Suprapubic skin (tissue), 4 donors: ENCODE measurements at regions not wholly inside any gene's neighbourhood (a gene's known extent, or its start where the extent isn't known, plus 50 kb on each side); places are given as distances from the start of the nearest gene placed in this dataset.

ENCODE experiments used
- DNase-seq, 2 donors: peaks; one replicate each; pipeline ENCODE4 v3.0.0-alpha.2; 2019; ENCODE audit warnings: low spot score in 2 of 2
- H3K27ac ChIP-seq: fragments of 200-600 bp; sonication (generic); one replicate; pipeline ENCODE4 v1.5.1; 2019
- H3K27me3 ChIP-seq: fragments of 200-600 bp; sonication (generic); one replicate; pipeline ENCODE4 v1.5.1; 2019
- H3K36me3 ChIP-seq: fragments of 200-600 bp; sonication (generic); one replicate; pipeline ENCODE4 v1.5.1; 2019
- H3K4me1 ChIP-seq: fragments of 200-600 bp; sonication (generic); one replicate; pipeline ENCODE4 v1.5.1; 2019
- H3K4me3 ChIP-seq: fragments of 200-600 bp; sonication (generic); one replicate; pipeline ENCODE4 v1.5.1; 2019; ENCODE audit warnings: mild to moderate bottlenecking
- H3K9me3 ChIP-seq: fragments of 200-600 bp; sonication (generic); one replicate; pipeline ENCODE4 v1.5.1; 2019
- EP300 ChIP-seq: sonication (generic); formaldehyde crosslinking; IDR thresholded peaks from one replicate; pipeline ENCODE4 v1.6.1; 2017; ENCODE audit warnings: antibody characterized with exemption
- POLR2A ChIP-seq, 2 donors: fragments of 450-650 bp; IDR thresholded peaks; one replicate each; pipeline ENCODE4 v1.6.1; 2017; ENCODE audit warnings: antibody characterized with exemption in 2 of 2, mild to moderate bottlenecking in 2 of 2, moderate library complexity in 2 of 2
- POLR2AphosphoS5 ChIP-seq, 3 donors: sonication (generic); formaldehyde crosslinking; IDR thresholded peaks; one replicate each; pipeline ENCODE4 v1.6.1; 2017; ENCODE audit warnings: antibody characterized with exemption in 3 of 3
- WGBS: methylation state at CpG from one replicate; pipeline ENCODE4 v1.1.5; 2018; 5-methylcytosine and 5-hydroxymethylcytosine counted together
- TF ChIP-seq, protein P1 (sequence below), 2 donors: fragments of 200-600 bp in 1 of 2; fragments of 450-650 bp in 1 of 2; sonication (generic) in 1 of 2; IDR thresholded peaks; one replicate each; pipeline ENCODE4 v1.5.1; 2016 to 2019; ENCODE audit warnings: antibody characterized with exemption in 2 of 2, mild to moderate bottlenecking in 1 of 2, moderate library complexity in 1 of 2

DNA sequence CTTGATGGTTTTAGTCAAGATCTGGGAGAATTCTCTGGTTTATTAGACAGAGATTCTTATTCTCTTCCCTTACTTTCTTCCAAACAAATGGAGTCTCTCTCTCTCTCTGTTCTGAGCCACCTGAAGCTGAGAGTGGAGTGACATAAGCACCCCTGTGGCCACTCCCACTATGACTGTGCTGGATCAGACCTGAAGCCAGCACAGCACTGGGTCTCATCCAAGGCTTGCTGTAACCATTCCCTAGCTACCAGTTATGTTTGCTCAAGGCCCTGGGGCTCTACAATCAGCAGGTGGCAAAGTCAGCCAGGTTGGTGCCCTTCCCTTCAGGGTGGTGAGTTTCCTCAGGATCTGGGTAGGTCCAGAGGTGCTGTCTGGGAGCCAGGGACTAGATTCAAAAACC, 568.5 kb downstream of the AACS start:
- no peak for DNase-seq
- TF ChIP-seq POLR2AphosphoS5 (IDR thresholded peaks at IDR 0.05): no peak
- no peak for TF ChIP-seq EP300
- TF ChIP-seq, protein P1, sequence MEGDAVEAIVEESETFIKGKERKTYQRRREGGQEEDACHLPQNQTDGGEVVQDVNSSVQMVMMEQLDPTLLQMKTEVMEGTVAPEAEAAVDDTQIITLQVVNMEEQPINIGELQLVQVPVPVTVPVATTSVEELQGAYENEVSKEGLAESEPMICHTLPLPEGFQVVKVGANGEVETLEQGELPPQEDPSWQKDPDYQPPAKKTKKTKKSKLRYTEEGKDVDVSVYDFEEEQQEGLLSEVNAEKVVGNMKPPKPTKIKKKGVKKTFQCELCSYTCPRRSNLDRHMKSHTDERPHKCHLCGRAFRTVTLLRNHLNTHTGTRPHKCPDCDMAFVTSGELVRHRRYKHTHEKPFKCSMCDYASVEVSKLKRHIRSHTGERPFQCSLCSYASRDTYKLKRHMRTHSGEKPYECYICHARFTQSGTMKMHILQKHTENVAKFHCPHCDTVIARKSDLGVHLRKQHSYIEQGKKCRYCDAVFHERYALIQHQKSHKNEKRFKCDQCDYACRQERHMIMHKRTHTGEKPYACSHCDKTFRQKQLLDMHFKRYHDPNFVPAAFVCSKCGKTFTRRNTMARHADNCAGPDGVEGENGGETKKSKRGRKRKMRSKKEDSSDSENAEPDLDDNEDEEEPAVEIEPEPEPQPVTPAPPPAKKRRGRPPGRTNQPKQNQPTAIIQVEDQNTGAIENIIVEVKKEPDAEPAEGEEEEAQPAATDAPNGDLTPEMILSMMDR (IDR thresholded peaks at IDR 0.05): no peak
- Histone ChIP-seq H3K27me3 (no peaks in the 10 kb centered on the region), H3K4me3 (no peak overlapping the region), H3K9me3 (peaks cover 7% of the 10 kb centered on the region), H3K27ac (no peak overlapping the region), H3K36me3 (no peaks in the 10 kb centered on the region), H3K4me1 (no peaks in the 10 kb centered on the region)

DNA sequence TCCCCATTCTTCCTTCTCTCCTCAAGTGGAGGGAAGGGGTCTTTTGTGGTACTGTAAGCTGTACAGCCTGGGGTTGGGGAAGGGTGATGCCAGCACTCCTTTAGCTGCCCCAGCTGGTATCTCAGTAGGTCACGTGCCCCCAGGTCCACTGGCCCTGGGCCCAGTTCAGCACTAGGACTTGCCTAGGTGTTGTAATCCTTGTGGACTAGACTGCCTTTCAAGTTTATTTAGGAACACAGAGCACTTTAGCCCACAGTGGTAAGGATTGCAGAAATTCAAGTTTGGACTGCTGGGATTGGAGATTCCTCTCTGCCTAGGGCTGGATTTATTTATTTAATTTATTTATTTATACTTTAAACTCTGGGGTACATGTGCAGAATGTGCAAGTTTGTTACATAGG, 569.6 kb downstream of the AACS start:
- no peaks in the 10 kb centered on the region for H3K4me1 ChIP-seq
- peaks cover 7% of the 10 kb centered on the region for H3K9me3 ChIP-seq
- no peaks in the 10 kb centered on the region for H3K27me3 ChIP-seq
- no peak overlapping the region for H3K4me3 ChIP-seq
- DNase-seq: no peak
- TF ChIP-seq POLR2A (IDR thresholded peaks at IDR 0.05): no peak
- TF ChIP-seq POLR2AphosphoS5 (IDR thresholded peaks at IDR 0.05): no peak
- TF ChIP-seq EP300: no peak
- TF ChIP-seq, protein P1 (IDR thresholded peaks at IDR 0.05): no peak
- 50% methylated on average over 1 of the region's 1 CpG for WGBS
- H3K36me3 ChIP-seq: no peaks in the 10 kb centered on the region
- H3K27ac ChIP-seq: no peak overlapping the region

DNA sequence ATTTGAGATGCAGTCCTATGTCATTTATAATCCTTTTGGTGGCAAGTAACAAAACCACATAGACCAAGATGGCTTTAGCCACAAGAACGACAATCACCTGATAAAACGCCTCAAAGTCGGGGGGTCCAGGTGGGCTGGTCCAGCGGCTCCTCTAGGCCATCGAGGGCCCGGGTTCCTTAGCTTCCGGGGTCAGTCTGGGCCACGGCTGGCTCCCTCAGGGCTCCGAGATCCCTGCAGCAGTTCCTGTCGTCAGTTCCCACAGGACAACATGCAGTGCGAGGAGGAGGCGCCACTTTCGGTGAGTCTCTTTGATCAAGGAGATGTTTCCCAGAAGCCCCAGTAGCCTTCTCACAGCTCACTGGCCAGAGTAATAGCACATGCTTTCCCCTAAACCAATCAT, 574.6 kb downstream of the AACS start:
- no peaks in the 10 kb centered on the region for H3K4me1 ChIP-seq
- DNase-seq: no peak

DNA sequence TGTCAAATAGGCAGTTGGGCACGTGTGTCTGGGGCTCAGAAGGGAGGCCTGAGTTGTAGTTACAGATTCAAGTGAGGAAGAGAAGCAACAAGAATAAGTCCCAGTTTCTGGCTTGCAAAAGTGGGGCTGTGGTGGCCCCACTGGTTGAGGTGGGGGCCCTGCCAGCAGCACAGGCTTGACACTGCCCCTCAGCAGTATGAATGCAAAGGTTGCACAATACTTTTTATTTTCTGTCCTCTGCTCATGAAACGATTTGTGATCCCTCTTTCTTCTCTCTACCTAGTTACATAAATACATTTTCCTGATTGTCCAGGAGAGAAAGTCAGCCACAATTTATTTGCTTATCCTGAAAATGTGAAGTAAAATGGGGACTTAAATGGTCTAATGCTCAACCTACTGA, 577.8 kb downstream of the AACS start:
- no peak for DNase-seq
- Histone ChIP-seq H3K36me3 (no peaks in the 10 kb centered on the region), H3K4me3 (no peak overlapping the region), H3K9me3 (no peaks in the 10 kb centered on the region), H3K4me1 (no peaks in the 10 kb centered on the region), H3K27ac (no peak overlapping the region), H3K27me3 (no peaks in the 10 kb centered on the region)
- TF ChIP-seq, protein P1 (IDR thresholded peaks at IDR 0.05): no peak
- TF ChIP-seq POLR2A (IDR thresholded peaks at IDR 0.05) (no peak), POLR2AphosphoS5 (IDR thresholded peaks at IDR 0.05) (no peak), EP300 (no peak)
- WGBS: 78% methylated on average over 2 of the region's 2 CpGs

More for the DNA sequence above, 574.6 kb downstream of the AACS start:
- 90% methylated on average over 13 of the region's 13 CpGs for whole genome bisulfite sequencing
- H3K36me3 ChIP-seq: no peaks in the 10 kb centered on the region
- no peak overlapping the region for H3K27ac ChIP-seq
- H3K9me3 ChIP-seq: no peaks in the 10 kb centered on the region
- H3K27me3 ChIP-seq: no peaks in the 10 kb centered on the region
- TF ChIP-seq EP300: no peak
- TF ChIP-seq, protein P1 (IDR thresholded peaks at IDR 0.05): no peak
- H3K4me3 ChIP-seq: no peak overlapping the region

DNA sequence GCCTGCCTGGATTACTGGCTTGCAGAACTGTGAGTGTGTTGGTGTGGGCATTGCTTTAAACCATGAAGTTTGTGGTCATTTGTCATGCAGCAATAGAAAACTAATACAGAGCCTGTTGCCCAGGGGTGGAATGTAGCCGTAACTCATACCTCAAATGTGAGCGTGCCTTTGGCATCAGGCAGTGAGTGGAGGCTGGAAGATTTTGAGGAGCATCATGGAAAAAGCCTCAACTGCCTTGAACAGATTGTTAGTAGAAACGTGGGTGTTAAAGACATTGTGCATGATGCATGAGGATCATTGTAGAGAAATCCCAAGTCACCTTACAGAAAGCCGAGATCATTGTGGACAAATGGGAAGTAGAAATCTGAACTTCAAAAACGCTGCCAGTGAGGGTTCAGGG, 580.5 kb downstream of the AACS start:
- H3K4me3 ChIP-seq: no peak overlapping the region
- H3K36me3 ChIP-seq: no peaks in the 10 kb centered on the region
- 67% methylated on average over 5 of the region's 5 CpGs for WGBS
- TF ChIP-seq EP300 (no peak), POLR2A (IDR thresholded peaks at IDR 0.05) (no peak), POLR2AphosphoS5 (IDR thresholded peaks at IDR 0.05) (no peak)
- TF ChIP-seq, protein P1 (IDR thresholded peaks at IDR 0.05): no peak
- H3K4me1 ChIP-seq: no peaks in the 10 kb centered on the region
- no peaks in the 10 kb centered on the region for H3K27me3 ChIP-seq
- DNase-seq: no peak
- no peak overlapping the region for H3K27ac ChIP-seq
- no peaks in the 10 kb centered on the region for H3K9me3 ChIP-seq
